ENCODE measurements at regions not wholly inside any gene's neighbourhood (a gene's known extent, or its start where the extent isn't known, plus 50 kb on each side); places are given as distances from the start of the nearest gene placed in this dataset.
"Not testable (repeated sequence)": the region's sequence is repeated elsewhere in the genome, so short reads cannot be mapped to it uniquely, and the experiment has no call there.

- TF ChIP-seq CTCF (IDR thresholded peaks at IDR 0.05; ENCODE audit: unreplicated experiment), result no peak
- no peak overlapping the region for H3K4me3 Mint-ChIP-seq (ENCODE audit: unreplicated experiment)
- no peaks in the 10 kb centered on the region for H3K9me3 Mint-ChIP-seq (ENCODE audit: unreplicated experiment)
- DNase-seq (ENCODE audit: low spot score), result no peak
- no peaks in the 10 kb centered on the region for H3K36me3 Mint-ChIP-seq (ENCODE audit: low read depth, unreplicated experiment)
- H3K4me1 Mint-ChIP-seq (ENCODE audit: unreplicated experiment), result no peaks in the 10 kb centered on the region
- peaks cover 2% of the 10 kb centered on the region for H3K27me3 Mint-ChIP-seq (ENCODE audit: unreplicated experiment)
- H3K27ac Mint-ChIP-seq (ENCODE audit: unreplicated experiment), result no peak overlapping the region
Measured at GRCh38 chr5:136754216-136754615, 388.9 kb upstream of the TRPC7 start.

DNA sequence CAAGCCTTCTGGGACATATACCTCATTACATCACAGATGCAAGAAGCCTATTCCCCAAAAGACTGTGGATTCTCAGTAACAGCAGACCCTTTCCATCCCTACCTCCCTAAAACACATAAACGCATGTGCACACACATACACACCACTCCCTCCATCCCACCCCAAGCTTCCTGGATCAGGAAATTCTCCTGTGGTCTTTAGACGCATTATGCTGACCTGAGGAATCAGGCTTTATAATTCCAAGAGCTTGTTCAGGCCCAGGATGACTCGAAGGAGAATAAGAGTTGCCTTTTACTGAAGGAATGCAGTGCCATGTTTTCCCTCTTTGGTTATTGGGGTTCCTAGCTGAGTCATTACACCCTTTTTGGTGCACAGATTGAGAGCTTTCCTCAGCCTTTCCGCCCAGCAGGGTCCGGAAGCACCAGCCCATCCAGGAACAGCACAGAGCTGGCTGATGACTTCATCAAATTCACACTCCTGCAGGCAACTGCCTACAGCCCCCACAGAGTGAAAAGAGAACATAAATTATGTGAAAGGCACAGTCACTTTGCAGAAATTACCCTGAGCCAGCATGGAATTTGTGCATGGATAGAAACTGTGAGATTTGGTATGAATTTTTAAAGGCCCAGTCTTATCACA lies 385.0 kb upstream of the TRPC7 start:
- Mint-ChIP-seq H3K36me3 (ENCODE audit: low read depth, unreplicated experiment) (no peaks in the 10 kb centered on the region), H3K9me3 (ENCODE audit: unreplicated experiment) (no peaks in the 10 kb centered on the region), H3K4me3 (ENCODE audit: unreplicated experiment) (no peak overlapping the region), H3K27ac (ENCODE audit: unreplicated experiment) (no peak overlapping the region), H3K4me1 (ENCODE audit: unreplicated experiment) (no peaks in the 10 kb centered on the region), H3K27me3 (ENCODE audit: unreplicated experiment) (peaks cover 2% of the 10 kb centered on the region)
- TF ChIP-seq CTCF (IDR thresholded peaks at IDR 0.05; ENCODE audit: unreplicated experiment), result no peak
- DNase-seq (ENCODE audit: low spot score), result no peak

DNA sequence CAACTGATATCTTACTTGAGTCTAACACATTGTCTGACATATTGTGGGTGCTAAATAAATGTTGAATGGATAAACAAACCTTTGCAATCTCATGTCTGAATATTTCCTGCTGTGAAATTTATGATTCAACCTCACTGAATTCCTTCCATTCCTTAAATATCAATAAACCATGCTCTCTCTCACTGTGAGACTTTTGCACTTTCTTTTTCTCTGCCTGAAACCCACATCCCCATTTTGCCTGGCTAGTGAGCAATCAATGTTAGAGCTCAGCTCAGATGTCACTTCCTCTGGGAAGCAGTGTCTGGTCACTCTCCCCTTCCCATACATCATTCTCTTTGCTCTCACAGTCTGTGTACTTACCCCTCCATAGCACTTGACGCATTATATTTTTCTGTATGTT lies 383.7 kb upstream of the TRPC7 start:
- H3K4me1 Mint-ChIP-seq (ENCODE audit: unreplicated experiment), result no peaks in the 10 kb centered on the region
- DNase-seq (ENCODE audit: low spot score), result no peak
- H3K27me3 Mint-ChIP-seq (ENCODE audit: unreplicated experiment), result peaks cover 2% of the 10 kb centered on the region
- no peak for TF ChIP-seq CTCF (IDR thresholded peaks at IDR 0.05; ENCODE audit: unreplicated experiment)
- H3K27ac Mint-ChIP-seq (ENCODE audit: unreplicated experiment), result no peak overlapping the region
- H3K36me3 Mint-ChIP-seq (ENCODE audit: low read depth, unreplicated experiment), result peaks cover under 1% of the 10 kb centered on the region
- H3K9me3 Mint-ChIP-seq (ENCODE audit: unreplicated experiment), result no peaks in the 10 kb centered on the region
- H3K4me3 Mint-ChIP-seq (ENCODE audit: unreplicated experiment), result no peak overlapping the region

- no peak overlapping the region for H3K27ac Mint-ChIP-seq (ENCODE audit: unreplicated experiment)
- H3K36me3 Mint-ChIP-seq (ENCODE audit: low read depth, unreplicated experiment), result peaks cover 24% of the 10 kb centered on the region
- peaks cover 4% of the 10 kb centered on the region for H3K27me3 Mint-ChIP-seq (ENCODE audit: unreplicated experiment)
- H3K4me3 Mint-ChIP-seq (ENCODE audit: unreplicated experiment), result no peak overlapping the region
- H3K9me3 Mint-ChIP-seq (ENCODE audit: unreplicated experiment), result peaks cover 10% of the 10 kb centered on the region
- TF ChIP-seq CTCF (IDR thresholded peaks at IDR 0.05; ENCODE audit: unreplicated experiment), result no peak
- H3K4me1 Mint-ChIP-seq (ENCODE audit: unreplicated experiment), result no peaks in the 10 kb centered on the region
- no peak for DNase-seq (ENCODE audit: low spot score)
Measured at GRCh38 chr5:136743052-136743451, 377.7 kb upstream of the TRPC7 start.

- Mint-ChIP-seq H3K4me3 (ENCODE audit: unreplicated experiment) (no peak overlapping the region), H3K27me3 (ENCODE audit: unreplicated experiment) (peaks cover 4% of the 10 kb centered on the region), H3K27ac (ENCODE audit: unreplicated experiment) (no peak overlapping the region), H3K4me1 (ENCODE audit: unreplicated experiment) (peaks cover 6% of the 10 kb centered on the region), H3K36me3 (ENCODE audit: low read depth, unreplicated experiment) (peaks cover 26% of the 10 kb centered on the region), H3K9me3 (ENCODE audit: unreplicated experiment) (peaks cover 11% of the 10 kb centered on the region)
- no peak for DNase-seq (ENCODE audit: low spot score)
- no peak for TF ChIP-seq CTCF (IDR thresholded peaks at IDR 0.05; ENCODE audit: unreplicated experiment)
Measured at GRCh38 chr5:136740228-136740627, 374.9 kb upstream of the TRPC7 start.

- H3K36me3 Mint-ChIP-seq (ENCODE audit: low read depth, unreplicated experiment), result peaks cover 26% of the 10 kb centered on the region
- not testable (repeated sequence) for DNase-seq (ENCODE audit: low spot score); H3K4me3 Mint-ChIP-seq (ENCODE audit: unreplicated experiment); H3K27me3 Mint-ChIP-seq (ENCODE audit: unreplicated experiment); H3K27ac Mint-ChIP-seq (ENCODE audit: unreplicated experiment)
- H3K9me3 Mint-ChIP-seq (ENCODE audit: unreplicated experiment), result peaks cover 11% of the 10 kb centered on the region
- H3K4me1 Mint-ChIP-seq (ENCODE audit: unreplicated experiment), result peaks cover 10% of the 10 kb centered on the region
Measured at GRCh38 chr5:136739271-136739670, 373.9 kb upstream of the TRPC7 start.
